HFF-Myc (cell line): ENCODE measurements at regions not wholly inside any gene's neighbourhood (a gene's known extent, or its start where the extent isn't known, plus 50 kb on each side); places are given as distances from the start of the nearest gene placed in this dataset.

Experiments
- DNase-seq: peaks from one replicate; pipeline ENCODE4 v3.0.0-alpha.2; 2011; ENCODE audit warnings: low read depth; ENCODE audit errors: extremely low read depth
- H3K4me3 ChIP-seq: replicated peaks from 2 replicates; pipeline ENCODE4 v1.5.1; 2011; ENCODE audit warnings: low read depth, mild to moderate bottlenecking, control low read depth, low read length
- CTCF ChIP-seq: IDR thresholded peaks from 2 replicates; pipeline ENCODE4 v1.5.1; 2012; ENCODE audit warnings: mild to moderate bottlenecking, low read depth, low read length, control low read depth; ENCODE audit errors: missing control alignments

- no peak overlapping the region for H3K4me3 ChIP-seq
- no peak for TF ChIP-seq CTCF
- no peak for DNase-seq
These were observed 160.6 kb upstream of the RAP2B start for GRCh38 chr3:153001210-153002078.

GRCh38 chr3:153003441-153003840 is 158.6 kb upstream of the RAP2B start:
- no peak overlapping the region for H3K4me3 ChIP-seq
- TF ChIP-seq CTCF = no peak
- no peak for DNase-seq

GRCh38 chr3:153003862-153004261 is 158.2 kb upstream of the RAP2B start:
- H3K4me3 ChIP-seq = no peak overlapping the region
- no peak for DNase-seq
- no peak for TF ChIP-seq CTCF

GRCh38 chr3:153008226-153008625 is 153.8 kb upstream of the RAP2B start:
- TF ChIP-seq CTCF = no peak
- no peak for DNase-seq

GRCh38 chr3:153023896-153024295 is 138.1 kb upstream of the RAP2B start:
- TF ChIP-seq CTCF = no peak
- no peak for DNase-seq
- H3K4me3 ChIP-seq = no peak overlapping the region

More at GRCh38 chr3:153008226-153008625, 153.8 kb upstream of the RAP2B start:
- H3K4me3 ChIP-seq = no peak overlapping the region

GRCh38 chr3:153026026-153026425 is 136.0 kb upstream of the RAP2B start:
- peak; percentile 33 for TF ChIP-seq CTCF
- DNase-seq = peak; percentile 40
- no peak overlapping the region for H3K4me3 ChIP-seq
